H1 (cell line): ENCODE measurements at regions not wholly inside any gene's neighbourhood (a gene's known extent, or its start where the extent isn't known, plus 50 kb on each side); places are given as distances from the start of the nearest gene placed in this dataset.

Experiments used
- CTCF ChIP-seq, 3 experiments: IDR thresholded peaks; 1 replicate in 2 of 3; 2 replicates in 1 of 3; pipeline versions ENCODE4 v1.5.1 to v1.6.1; 2011; ENCODE audit warnings: low read length in 3 of 3, mild to moderate bottlenecking in 3 of 3, inconsistent platforms in 2 of 3, low read depth in 1 of 3, moderate library complexity in 1 of 3; ENCODE audit not compliant: insufficient read depth in 1 of 3; ENCODE audit errors: control extremely low read depth in 1 of 3
- POLR2A ChIP-seq, 2 experiments: IDR thresholded peaks; 1 replicate in 1 of 2; 2 replicates in 1 of 2; pipeline ENCODE4 v1.6.1; 2011; ENCODE audit warnings: low read depth in 2 of 2, low read length in 2 of 2, mild to moderate bottlenecking in 2 of 2; ENCODE audit errors: control extremely low read depth in 1 of 2
- RBBP5 ChIP-seq: IDR thresholded peaks from 2 replicates; pipeline ENCODE4 v1.7.1; 2012; ENCODE audit warnings: low read depth, mild to moderate bottlenecking, inconsistent platforms, low read length, moderate library complexity, borderline replicate concordance
- USF2 ChIP-seq: IDR thresholded peaks from 2 replicates; pipeline ENCODE4 v1.6.1; 2011; ENCODE audit warnings: low read length, improper control_type of control experiment

- TF ChIP-seq RBBP5 (no peak), USF2 (no peak), CTCF (IDR thresholded peaks at IDR 0.05; ENCODE audit: control extremely low read depth in 1 of 3, insufficient read depth in 1 of 3, low read depth in 1 of 3, low read length in 3 of 3) (no peak), POLR2A (IDR thresholded peaks at IDR 0.05; ENCODE audit: control extremely low read depth in 1 of 2, low read depth in 2 of 2, low read length in 2 of 2) (no peak)
These were observed 159.5 kb upstream of the POU2AF2 start for GRCh38 chr11:111086058-111086457.
